MM.1S (cell line): ENCODE measurements at regions not wholly inside any gene's neighbourhood (a gene's known extent, or its start where the extent isn't known, plus 50 kb on each side); places are given as distances from the start of the nearest gene placed in this dataset.

Experiments
- DNase-seq: peaks from one replicate; pipeline ENCODE4 v3.0.0-alpha.2; 2015
- H2AFZ ChIP-seq: fragments of 300-600 bp; sonication (generic); 2 replicates; pipeline ENCODE4 v1.6.0; 2016; ENCODE audit warnings: antibody characterized with exemption, low read length
- H3F3A ChIP-seq: fragments of 300-600 bp; sonication (generic); 2 replicates; pipeline ENCODE4 v1.6.1; 2016; ENCODE audit warnings: mild to moderate bottlenecking, antibody characterized with exemption, low read length, moderate library complexity, mixed read lengths; ENCODE audit not compliant: insufficient read depth
- H3K27ac ChIP-seq: fragments of 300-600 bp; sonication (generic); 2 replicates; pipeline ENCODE4 v1.5.1; 2016; ENCODE audit warnings: mild to moderate bottlenecking, low read length
- H3K27me3 ChIP-seq: fragments of 300-600 bp; sonication (generic); replicated peaks from 2 replicates; pipeline ENCODE4 v1.6.0; 2016; ENCODE audit warnings: low read length; ENCODE audit not compliant: insufficient read depth
- H3K36me3 ChIP-seq: fragments of 300-600 bp; sonication (generic); replicated peaks from 2 replicates; pipeline ENCODE4 v1.6.1; 2016; ENCODE audit warnings: mild to moderate bottlenecking, low read length, mixed read lengths; ENCODE audit not compliant: insufficient read depth
- H3K4me1 ChIP-seq: fragments of 300-600 bp; sonication (generic); 2 replicates; pipeline ENCODE4 v1.6.1; 2016; ENCODE audit warnings: low read length, mixed read lengths
- H3K4me2 ChIP-seq: fragments of 300-600 bp; sonication (generic); 2 replicates; pipeline ENCODE4 v1.6.0; 2016; ENCODE audit warnings: low read depth, low read length
- H3K4me3 ChIP-seq: fragments of 300-600 bp; sonication (generic); 2 replicates; pipeline ENCODE4 v1.5.1; 2016; ENCODE audit warnings: low read length, mixed read lengths
- H3K79me2 ChIP-seq: fragments of 300-600 bp; sonication (generic); 2 replicates; pipeline ENCODE4 v1.6.1; 2016; ENCODE audit warnings: mixed run types, low read length, mixed read lengths
- H3K9ac ChIP-seq: fragments of 300-600 bp; sonication (generic); 2 replicates; pipeline ENCODE4 v1.6.1; 2016; ENCODE audit warnings: low read length, mixed read lengths
- H3K9me2 ChIP-seq: fragments of 300-600 bp; sonication (generic); replicated peaks from 2 replicates; pipeline ENCODE4 v1.6.1; 2016; ENCODE audit warnings: mild to moderate bottlenecking, low read length, mixed read lengths; ENCODE audit not compliant: insufficient read depth
- H3K9me3 ChIP-seq: fragments of 300-600 bp; sonication (generic); replicated peaks from 2 replicates; pipeline ENCODE4 v1.6.1; 2016; ENCODE audit warnings: mild to moderate bottlenecking, low read length, mixed read lengths; ENCODE audit not compliant: insufficient read depth
- H4K20me1 ChIP-seq: fragments of 300-600 bp; sonication (generic); 2 replicates; pipeline ENCODE4 v1.6.1; 2016; ENCODE audit warnings: mild to moderate bottlenecking, low read length, moderate library complexity, mixed read lengths; ENCODE audit not compliant: insufficient read depth
- CTCF ChIP-seq: fragments of 300-600 bp; sonication (generic); IDR thresholded peaks from 2 replicates; pipeline ENCODE4 v1.5.1; 2016; ENCODE audit warnings: antibody characterized with exemption, low read length, mixed read lengths
- EZH2 ChIP-seq: fragments of 300-600 bp; sonication (generic); optimal IDR thresholded peaks from 2 replicates; pipeline ENCODE3; 2017; ENCODE audit warnings: low read depth, mild to moderate bottlenecking, antibody characterized with exemption, low read length, mixed read lengths
- EZH2phosphoT487 ChIP-seq: fragments of 300-600 bp; sonication (generic); IDR thresholded peaks from 2 replicates; pipeline ENCODE4 v1.6.1; 2018; ENCODE audit warnings: antibody characterized with exemption, low read length

GRCh38 chr3:162103808-162104207 lies 607.2 kb downstream of the OTOL1 start:
- Histone ChIP-seq H3K4me3 (no peak overlapping the region), H3K9me2 (no peaks in the 10 kb centered on the region), H3K9me3 (no peaks in the 10 kb centered on the region), H3K27ac (no peak overlapping the region), H3F3A (no peaks in the 10 kb centered on the region), H3K79me2 (no peaks in the 10 kb centered on the region), H4K20me1 (no peaks in the 10 kb centered on the region), H3K27me3 (no peaks in the 10 kb centered on the region), H3K4me1 (peaks cover 11% of the 10 kb centered on the region; the same call in 1 of the 2 replicates), H2AFZ (no peak overlapping the region), H3K4me2 (peak overlapping the region; percentile 5; the same call in 1 of the 2 replicates), H3K36me3 (no peaks in the 10 kb centered on the region), H3K9ac (no peak overlapping the region)
- no peak for TF ChIP-seq EZH2phosphoT487
- no peak for TF ChIP-seq EZH2
- TF ChIP-seq CTCF = no peak
- peak; percentile 52 for DNase-seq

- H3K79me2 ChIP-seq = no peaks in the 10 kb centered on the region
- no peak overlapping the region for H3K4me2 ChIP-seq
- TF ChIP-seq EZH2 (no peak), CTCF (no peak), EZH2phosphoT487 (no peak)
These were observed 615.3 kb downstream of the OTOL1 start for GRCh38 chr3:162111861-162112260.

GRCh38 chr3:162112719-162113118 lies 616.1 kb downstream of the OTOL1 start:
- no peak overlapping the region for H2AFZ ChIP-seq

More at GRCh38 chr3:162111861-162112260, 615.3 kb downstream of the OTOL1 start:
- Histone ChIP-seq H3K9me3 (no peaks in the 10 kb centered on the region), H3K27me3 (no peaks in the 10 kb centered on the region), H3K4me1 (no peaks in the 10 kb centered on the region; the same call in 1 of the 2 replicates), H4K20me1 (no peaks in the 10 kb centered on the region), H3K36me3 (no peaks in the 10 kb centered on the region), H3K9ac (no peak overlapping the region), H2AFZ (no peak overlapping the region), H3F3A (no peaks in the 10 kb centered on the region), H3K27ac (no peak overlapping the region), H3K4me3 (no peak overlapping the region), H3K9me2 (no peaks in the 10 kb centered on the region)
- DNase-seq = no peak

More at GRCh38 chr3:162112719-162113118, 616.1 kb downstream of the OTOL1 start:
- peaks cover 6% of the 10 kb centered on the region; the same call in 1 of the 2 replicates for H3F3A ChIP-seq
- H3K9ac ChIP-seq = no peak overlapping the region
- no peak overlapping the region for H3K27ac ChIP-seq
- no peak for TF ChIP-seq EZH2
- no peak for TF ChIP-seq EZH2phosphoT487
- no peak for TF ChIP-seq CTCF
- no peaks in the 10 kb centered on the region; the same call in 1 of the 2 replicates for H3K4me1 ChIP-seq
- DNase-seq = no peak
- no peaks in the 10 kb centered on the region for H3K27me3 ChIP-seq
- no peaks in the 10 kb centered on the region for H4K20me1 ChIP-seq
- H3K9me2 ChIP-seq = no peaks in the 10 kb centered on the region
- no peaks in the 10 kb centered on the region for H3K79me2 ChIP-seq
- no peak overlapping the region for H3K4me2 ChIP-seq
- H3K4me3 ChIP-seq = no peak overlapping the region
- no peaks in the 10 kb centered on the region for H3K9me3 ChIP-seq
- H3K36me3 ChIP-seq = no peaks in the 10 kb centered on the region
